NCI-H345 treated with DMSO at 0.1 percent for 48 hours (cell line): ENCODE measurements at regions not wholly inside any gene's neighbourhood (a gene's known extent, or its start where the extent isn't known, plus 50 kb on each side); places are given as distances from the start of the nearest gene placed in this dataset.

Experiments
- DNase-seq: peaks from one replicate; lab custom pipeline; 2025; ENCODE audit not compliant: unreplicated experiment; lab: John Stamatoyannopoulos, UW

DNA sequence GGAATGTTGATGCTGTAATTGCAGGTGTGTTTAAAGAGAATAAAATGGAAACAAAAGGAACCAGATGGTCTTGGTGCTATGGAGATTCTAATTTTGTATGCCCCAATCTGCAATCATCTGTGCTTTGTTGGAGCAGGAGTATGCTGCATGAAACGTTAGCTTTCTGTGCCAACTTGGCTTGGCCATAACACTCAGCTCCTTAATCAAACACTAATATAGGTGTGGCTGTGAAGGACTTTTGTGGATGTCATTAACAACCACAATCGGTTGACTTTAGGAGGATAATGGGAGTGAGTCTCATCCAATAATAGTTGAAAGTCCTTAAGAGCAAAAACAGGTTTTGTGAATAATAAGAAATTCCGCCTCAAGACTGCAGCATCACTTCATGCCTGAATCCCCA, 399.2 kb downstream of the NLGN4X start:
- DNase-seq = no peak

- no peak for DNase-seq
Observed at GRCh38 chrX:5829060-5829459, 399.6 kb downstream of the NLGN4X start.

- DNase-seq = no peak
Observed at GRCh38 chrX:5823903-5824302, 404.8 kb downstream of the NLGN4X start.

- DNase-seq = no peak
Observed at GRCh38 chrX:5810636-5811035, 418.0 kb downstream of the NLGN4X start.

GRCh38 chrX:5807181-5807580, 421.5 kb downstream of the NLGN4X start:
- no peak for DNase-seq

GRCh38 chrX:5802391-5802790, 426.3 kb downstream of the NLGN4X start:
- DNase-seq = no peak

GRCh38 chrX:5791721-5792120, 436.9 kb downstream of the NLGN4X start:
- DNase-seq = no peak

DNA sequence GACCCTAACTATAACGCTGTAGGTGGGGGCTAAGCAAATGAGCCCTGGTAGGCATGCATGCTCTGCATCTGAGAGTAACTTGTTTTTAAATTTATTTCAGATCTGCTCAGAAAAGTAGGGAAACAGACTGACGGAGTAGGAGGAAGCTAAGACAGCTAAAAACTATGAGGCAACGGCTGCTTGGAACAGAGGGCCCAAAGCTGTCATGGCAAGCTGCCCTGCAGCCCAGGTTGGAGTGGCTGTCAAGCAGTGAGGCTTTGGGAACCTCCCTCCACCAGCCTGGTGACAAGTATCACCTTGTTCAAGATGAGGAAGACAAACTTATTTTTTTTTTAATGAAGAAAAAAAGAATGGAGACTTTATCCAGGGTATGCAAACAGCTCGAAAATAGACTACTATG, 439.8 kb downstream of the NLGN4X start:
- DNase-seq = no peak

DNA sequence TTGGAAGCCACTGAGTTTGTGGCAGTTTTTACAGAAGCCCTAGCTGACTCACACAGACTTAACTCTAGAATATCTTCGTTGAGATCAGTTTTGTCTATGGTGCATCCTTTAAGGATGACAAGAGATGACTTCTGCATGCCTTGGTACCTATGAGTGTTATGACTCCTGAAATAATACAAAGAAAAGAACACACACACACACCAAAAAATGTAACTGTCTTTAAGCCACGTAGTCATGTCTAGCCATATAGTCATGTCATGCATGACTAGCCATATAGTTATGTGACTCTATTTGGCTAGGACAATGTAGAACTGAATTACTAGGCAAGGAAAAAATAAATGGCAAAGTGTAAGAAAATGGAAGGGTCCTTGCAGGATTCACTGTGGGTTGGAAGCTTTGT, 447.8 kb downstream of the NLGN4X start:
- DNase-seq = no peak

GRCh38 chrX:5775846-5776430, 452.7 kb downstream of the NLGN4X start:
- DNase-seq = no peak

DNA sequence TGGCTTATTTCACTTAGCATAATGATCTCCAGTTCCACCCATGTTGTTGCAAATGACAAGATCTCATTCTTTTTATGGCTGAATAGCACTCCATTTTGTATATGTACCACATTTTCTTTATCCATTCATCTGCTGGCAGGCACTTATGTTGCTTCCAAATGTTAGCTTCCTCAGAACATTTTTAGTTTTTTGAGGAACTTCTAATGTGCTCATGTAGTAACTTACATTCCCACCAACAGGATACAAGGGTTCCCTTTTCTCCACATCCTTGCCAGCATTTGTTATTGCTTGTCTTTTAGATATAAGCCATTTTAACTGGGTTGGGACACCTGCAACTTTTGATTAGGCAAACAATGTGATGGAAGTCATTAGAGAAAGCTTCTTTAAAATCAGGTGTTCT, 454.2 kb downstream of the NLGN4X start:
- no peak for DNase-seq

DNA sequence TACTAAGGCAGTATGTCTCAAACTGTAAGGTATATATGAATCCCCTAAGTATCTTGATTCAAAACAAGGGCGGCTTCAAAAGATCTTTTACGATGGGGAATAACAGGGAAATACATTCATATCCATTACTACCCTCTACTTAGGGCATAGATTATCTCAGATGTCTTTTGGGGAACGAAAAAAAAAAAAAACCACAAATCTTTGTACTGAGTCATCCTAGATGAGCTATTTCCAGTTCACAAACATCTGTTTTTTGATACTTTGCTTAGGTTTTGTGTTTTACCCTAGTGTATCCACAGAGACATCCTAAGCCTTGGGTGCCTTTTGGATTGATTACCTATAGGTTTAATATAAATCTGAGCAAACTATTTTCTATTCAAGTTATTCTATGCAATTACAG, 457.2 kb downstream of the NLGN4X start:
- DNase-seq = no peak

DNA sequence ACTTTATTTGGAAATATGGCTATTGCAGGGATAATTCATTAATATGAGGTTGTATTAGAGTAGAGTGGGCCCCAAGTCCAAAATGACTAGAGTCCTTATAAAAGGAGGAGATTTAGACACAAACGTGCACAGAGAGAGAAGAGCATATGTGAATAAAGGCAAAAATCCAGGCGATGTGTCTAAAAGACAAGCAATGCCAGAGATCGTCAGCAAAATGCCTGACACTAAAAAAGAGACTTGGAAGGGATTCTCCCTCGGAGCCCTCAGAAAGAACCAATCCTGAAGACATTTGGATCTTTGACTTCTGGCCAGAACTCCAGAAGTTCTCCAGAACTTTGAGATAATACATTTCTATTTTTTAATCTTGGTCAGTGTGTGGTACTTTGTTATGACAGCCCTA, 472.1 kb downstream of the NLGN4X start:
- no peak for DNase-seq

- no peak for DNase-seq
Observed at GRCh38 chrX:5753291-5753690, 475.4 kb downstream of the NLGN4X start.

GRCh38 chrX:5752831-5753230, 475.8 kb downstream of the NLGN4X start:
- DNase-seq = no peak

- DNase-seq = no peak
Observed at GRCh38 chrX:5748586-5749150, 480.0 kb downstream of the NLGN4X start.

- no peak for DNase-seq
Observed at GRCh38 chrX:5746231-5746630, 482.4 kb downstream of the NLGN4X start.

DNA sequence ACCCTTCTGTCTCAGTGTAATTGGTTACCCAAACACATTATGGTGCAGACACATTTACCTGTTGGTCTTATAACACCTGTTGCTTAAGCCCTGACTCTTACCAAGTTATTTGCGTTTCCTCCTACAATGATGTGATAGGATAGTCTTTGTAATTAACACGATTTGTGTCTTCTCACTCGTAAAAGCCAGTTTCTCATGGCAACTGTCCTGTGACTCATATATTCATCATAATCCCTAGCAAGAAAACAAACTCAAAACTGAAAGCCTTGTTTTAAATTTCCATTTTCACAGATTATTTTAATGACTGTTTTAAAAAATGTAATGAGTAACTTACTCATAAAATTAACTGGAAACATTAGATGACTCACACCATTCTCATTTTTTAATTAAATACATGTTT, 495.2 kb downstream of the NLGN4X start:
- DNase-seq = no peak

DNA sequence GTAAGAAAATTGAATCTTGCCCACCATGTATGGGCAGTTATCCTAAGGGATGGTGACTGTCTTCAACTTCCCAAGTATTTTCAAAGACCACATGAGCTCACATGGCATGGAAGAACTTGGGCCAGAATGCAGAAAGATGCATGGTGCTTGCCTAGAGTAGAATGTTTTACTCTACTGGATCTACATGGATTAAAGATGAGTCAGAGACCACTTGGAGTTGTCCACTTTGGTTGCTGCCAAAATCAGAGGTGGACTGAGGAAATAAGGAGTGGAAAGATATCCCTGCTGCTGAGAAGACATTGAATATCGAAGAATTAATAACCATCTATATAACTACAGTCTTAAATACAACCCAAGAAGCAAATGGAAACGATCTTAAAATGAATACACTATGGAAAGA, 498.1 kb downstream of the NLGN4X start:
- DNase-seq = no peak

DNA sequence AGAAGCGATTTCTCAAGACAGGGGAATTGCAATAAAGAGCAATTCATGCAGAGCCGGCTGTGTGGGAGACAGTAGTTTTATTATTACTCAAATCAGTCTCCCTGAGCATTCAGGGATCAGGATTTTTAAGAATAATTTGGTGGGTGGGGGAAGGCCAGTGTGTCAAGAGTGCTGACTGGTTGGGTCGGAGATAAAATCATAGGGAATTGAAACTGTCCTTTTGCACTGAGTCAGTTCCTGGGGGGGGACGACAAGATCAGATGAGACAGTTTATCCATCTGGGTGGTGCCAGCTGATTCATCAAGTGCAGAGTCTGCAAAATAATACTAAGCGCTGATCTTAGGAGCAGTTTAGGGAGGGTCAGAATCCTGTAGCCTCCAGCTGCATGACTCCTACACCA, 502.4 kb downstream of the NLGN4X start:
- DNase-seq = no peak

GRCh38 chrX:5724123-5724522, 504.5 kb downstream of the NLGN4X start:
- DNase-seq = no peak

DNA sequence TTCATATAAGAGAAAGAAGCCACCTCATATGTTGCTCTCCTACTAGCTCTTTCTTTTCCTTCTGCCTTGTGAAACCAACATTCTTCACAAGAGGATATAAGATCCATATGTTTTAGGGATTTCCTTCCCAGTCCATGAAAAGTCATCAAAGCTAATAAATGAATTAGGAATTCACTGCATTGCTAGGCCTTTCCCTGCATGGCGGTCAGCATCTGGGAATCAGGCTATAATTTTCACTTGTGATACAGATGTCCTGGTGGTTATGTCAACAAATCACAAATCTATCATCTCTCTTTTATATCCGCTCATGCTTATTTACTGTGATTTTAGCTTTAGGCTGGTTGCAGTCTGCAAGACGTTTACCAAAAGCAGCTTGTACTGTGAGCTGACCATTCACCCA, 510.0 kb downstream of the NLGN4X start:
- DNase-seq = no peak

GRCh38 chrX:5716666-5717065, 512.0 kb downstream of the NLGN4X start:
- no peak for DNase-seq
